Keratinocyte (primary cell): ENCODE measurements at regions not wholly inside any gene's neighbourhood (a gene's known extent, or its start where the extent isn't known, plus 50 kb on each side); places are given as distances from the start of the nearest gene placed in this dataset.

Source experiments
- DNase-seq: peaks from one replicate; pipeline ENCODE4 v3.0.0-alpha.2; 2011; ENCODE audit warnings: low read depth, missing footprints, low spot score
- FAIRE-seq: peaks from 2 replicates; lab custom pipeline; 2011; peaks lifted over from hg19 to GRCh38; lab: Jason Lieb, UNC
- H2AFZ ChIP-seq: 2 replicates; pipeline ENCODE4 v1.6.0; 2012; ENCODE audit warnings: low read length, control low read depth, inconsistent platforms; ENCODE audit not compliant: control insufficient read depth
- H3K27ac ChIP-seq: 2 replicates; pipeline ENCODE4 v1.5.1; 2011; ENCODE audit warnings: low read length; ENCODE audit not compliant: control insufficient read depth, insufficient read depth
- H3K27me3 ChIP-seq: 3 replicates; pipeline ENCODE4 v1.6.0; 2011; ENCODE audit warnings: low read length; ENCODE audit not compliant: control insufficient read depth, insufficient read depth; ENCODE audit errors: extremely low read depth
- H3K36me3 ChIP-seq, 2 experiments: 2 replicates in 1 of 2; 3 replicates in 1 of 2; pipeline ENCODE4 v1.5.1; 2011; ENCODE audit warnings: low read length in 2 of 2, mild to moderate bottlenecking in 1 of 2; ENCODE audit not compliant: control insufficient read depth in 2 of 2, insufficient read depth in 2 of 2; ENCODE audit errors: extremely low read depth in 1 of 2
- H3K4me1 ChIP-seq: 3 replicates; pipeline ENCODE4 v1.5.1; 2011; ENCODE audit warnings: low read length; ENCODE audit not compliant: control insufficient read depth, insufficient read depth; ENCODE audit errors: extremely low read depth
- H3K4me2 ChIP-seq: 3 replicates; pipeline ENCODE4 v1.6.0; 2011; ENCODE audit warnings: low read depth, low read length; ENCODE audit not compliant: control insufficient read depth, insufficient read depth; ENCODE audit errors: extremely low read depth
- H3K4me3 ChIP-seq, 3 experiments: fragments of 200-600 bp in 1 of 3; sonication (generic) in 1 of 3; 2 replicates in 2 of 3; 3 replicates in 1 of 3; pipeline ENCODE4 v1.5.1; 2011 to 2016; ENCODE audit warnings: low read length in 3 of 3, mild to moderate bottlenecking in 3 of 3, control low read depth in 2 of 3, inconsistent platforms in 1 of 3, low read depth in 1 of 3, mixed read lengths in 1 of 3, mixed run types in 1 of 3, moderate library complexity in 1 of 3; ENCODE audit not compliant: control insufficient read depth in 2 of 3, insufficient read depth in 2 of 3; ENCODE audit errors: extremely low read depth in 1 of 3
- H3K79me2 ChIP-seq: 2 replicates; pipeline ENCODE4 v1.6.0; 2012; ENCODE audit warnings: low read length; ENCODE audit not compliant: control insufficient read depth, insufficient read depth
- H3K9ac ChIP-seq: 3 replicates; pipeline ENCODE4 v1.6.0; 2011; ENCODE audit warnings: low read length; ENCODE audit not compliant: control insufficient read depth, insufficient read depth; ENCODE audit errors: extremely low read depth
- H3K9me1 ChIP-seq: 3 replicates; pipeline ENCODE4 v1.6.0; 2011; ENCODE audit warnings: low read length; ENCODE audit not compliant: control insufficient read depth, insufficient read depth; ENCODE audit errors: extremely low read depth
- H3K9me3 ChIP-seq: 2 replicates; pipeline ENCODE4 v1.5.1; 2012; ENCODE audit warnings: low read depth, low read length; ENCODE audit not compliant: control insufficient read depth
- H4K20me1 ChIP-seq: 3 replicates; pipeline ENCODE4 v1.6.0; 2011; ENCODE audit warnings: low read length; ENCODE audit not compliant: control insufficient read depth, insufficient read depth; ENCODE audit errors: extremely low read depth
- CTCF ChIP-seq, 3 experiments: IDR thresholded peaks in 1 of 3; conservative IDR thresholded peaks in 1 of 3; optimal IDR thresholded peaks in 1 of 3; 2 replicates in 2 of 3; 3 replicates in 1 of 3; pipeline versions ENCODE3 to v1.5.1; 2011; ENCODE audit warnings: low read length in 3 of 3, mild to moderate bottlenecking in 3 of 3, moderate library complexity in 2 of 3, control low read depth in 1 of 3, inconsistent platforms in 1 of 3; ENCODE audit not compliant: insufficient read depth in 2 of 3; ENCODE audit errors: extremely low read depth in 1 of 3
- EZH2 ChIP-seq: IDR thresholded peaks from one replicate; pipeline ENCODE4 v1.6.1; 2012; ENCODE audit warnings: inconsistent platforms, mild to moderate bottlenecking, low read length, moderate library complexity
- dilution Hi-C: fragments of 300-500 bp; cut with MboI; formaldehyde crosslinking; loops from one replicate; pipeline ENCODE4 v1.7.0; 2020; ENCODE audit warnings: low sequenced_read_pairs; ENCODE audit not compliant: extremely low pct_ligation_motif_present

GRCh38 chr4:19348746-19349145 lies 903.0 kb upstream of the SLIT2 start:
- Histone ChIP-seq H3K27me3 (no peaks in the 10 kb centered on the region), H3K9ac (no peak overlapping the region), H3K9me1 (no peaks in the 10 kb centered on the region), H3K4me1 (no peaks in the 10 kb centered on the region), H3K79me2 (no peaks in the 10 kb centered on the region), H3K4me3 (no peak overlapping the region), H3K4me2 (no peak overlapping the region), H2AFZ (no peak overlapping the region), H3K36me3 (no peaks in the 10 kb centered on the region), H3K27ac (no peak overlapping the region), H3K9me3 (no peaks in the 10 kb centered on the region), H4K20me1 (no peaks in the 10 kb centered on the region)
- TF ChIP-seq CTCF (optimal IDR thresholded peaks at IDR 0.05 in 1 of 3, IDR thresholded peaks at IDR 0.05 in 1 of 3, conservative IDR thresholded peaks at IDR 0.05 in 1 of 3; ENCODE audit: extremely low read depth in 1 of 3, insufficient read depth in 2 of 3, low read length in 3 of 3) (no peak), EZH2 (no peak)
- DNase-seq, result no peak
- FAIRE-seq, result no peak
- dilution Hi-C loops, result no loop called here

GRCh38 chr4:19346636-19347035 lies 905.1 kb upstream of the SLIT2 start:
- no peaks in the 10 kb centered on the region for H3K79me2 ChIP-seq
- DNase-seq, result no peak
- H2AFZ ChIP-seq, result no peak overlapping the region
- no peaks in the 10 kb centered on the region for H3K36me3 ChIP-seq
- no peaks in the 10 kb centered on the region for H3K4me1 ChIP-seq
- TF ChIP-seq CTCF (optimal IDR thresholded peaks at IDR 0.05 in 1 of 3, IDR thresholded peaks at IDR 0.05 in 1 of 3, conservative IDR thresholded peaks at IDR 0.05 in 1 of 3; ENCODE audit: extremely low read depth in 1 of 3, insufficient read depth in 2 of 3, low read length in 3 of 3) (no peak), EZH2 (no peak)
- no peak overlapping the region for H3K4me3 ChIP-seq
- dilution Hi-C loops, result no loop called here
- H3K9me3 ChIP-seq, result no peaks in the 10 kb centered on the region
- H3K9me1 ChIP-seq, result no peaks in the 10 kb centered on the region
- H3K27ac ChIP-seq, result no peak overlapping the region
- FAIRE-seq, result no peak
- no peaks in the 10 kb centered on the region for H4K20me1 ChIP-seq
- H3K4me2 ChIP-seq, result no peak overlapping the region
- no peak overlapping the region for H3K9ac ChIP-seq
- no peaks in the 10 kb centered on the region for H3K27me3 ChIP-seq
